Stimulated activated CD8-positive, alpha-beta memory T cell treated with anti-CD3 and anti-CD28 coated beads, Interleukin-12 subunit alpha, Interleukin-12 subunit beta, amount 100 ng/mL, for 1 hour (primary cell): ENCODE measurements at regions not wholly inside any gene's neighbourhood (a gene's known extent, or its start where the extent isn't known, plus 50 kb on each side); places are given as distances from the start of the nearest gene placed in this dataset.

ENCODE experiments used
- DNase-seq: peaks from one replicate; pipeline ENCODE4 v3.0.0-alpha.2; 2020; ENCODE audit warnings: low read depth

DNA sequence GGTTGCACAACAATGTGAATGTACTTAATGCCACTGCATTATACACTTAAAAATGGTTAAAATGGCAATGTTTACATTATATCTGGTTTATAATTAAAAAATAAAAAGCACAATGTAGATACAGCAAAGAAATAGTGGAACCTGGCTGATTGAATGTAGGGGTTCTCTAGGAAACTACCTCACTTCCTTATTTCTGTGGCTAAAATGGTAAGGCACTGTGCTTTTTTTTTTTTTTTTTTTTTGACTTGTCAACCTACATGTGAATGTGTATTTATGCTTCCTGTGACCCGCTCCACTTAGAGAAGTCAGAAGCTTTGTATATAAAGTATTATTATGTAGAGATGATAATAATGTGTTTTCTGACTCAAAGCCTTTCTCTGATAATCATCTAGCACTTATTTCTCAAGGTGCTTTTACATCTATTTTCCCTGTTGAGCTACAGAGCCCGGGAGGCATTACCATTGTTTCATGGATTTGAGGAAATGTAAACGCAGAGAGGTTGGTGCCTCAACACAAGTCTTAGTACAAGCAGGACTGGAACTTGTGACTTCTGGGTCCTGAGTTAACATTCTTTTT lies 55.0 kb downstream of the SOX4 start:
- DNase-seq, result no peak

DNA sequence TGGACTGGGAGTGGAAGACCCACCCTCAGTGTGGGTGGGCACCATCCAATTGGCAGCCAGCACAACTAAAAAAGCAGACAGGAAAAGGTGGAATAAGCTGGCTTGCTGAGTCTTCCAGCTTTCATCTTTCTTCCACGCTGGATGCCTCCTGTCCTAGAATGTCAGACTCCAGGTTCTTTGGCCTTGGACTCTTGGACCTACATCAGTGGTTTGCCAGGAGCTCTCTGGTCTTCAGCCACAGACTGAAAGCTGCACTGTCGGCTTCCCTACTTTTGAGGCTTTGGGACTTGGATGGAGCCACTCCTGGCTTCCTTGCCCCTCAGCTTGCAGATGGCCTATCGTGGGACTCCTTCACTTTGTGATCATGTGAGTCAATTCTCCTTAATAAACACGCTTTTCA lies 59.8 kb downstream of the SOX4 start:
- no peak for DNase-seq

DNA sequence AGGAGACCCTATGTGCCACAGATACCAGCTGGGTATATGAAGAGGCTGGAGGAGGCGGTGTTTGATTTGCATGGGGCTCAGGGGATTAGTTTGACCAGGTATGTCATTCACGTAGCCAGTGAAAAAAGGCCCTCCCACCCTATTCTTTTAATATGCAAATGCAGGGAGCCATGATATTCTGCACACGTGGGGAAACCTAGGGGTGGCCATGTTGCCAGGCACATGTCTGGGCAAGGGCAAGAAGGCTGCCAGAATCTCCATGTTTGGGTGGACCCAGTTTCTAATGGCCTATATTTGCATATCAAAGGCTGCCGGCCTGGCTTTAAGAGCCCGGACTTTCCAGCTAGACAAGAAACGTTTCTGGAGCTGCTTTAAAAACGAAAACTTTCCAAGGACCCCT lies 60.4 kb downstream of the SOX4 start:
- DNase-seq, result no peak

DNA sequence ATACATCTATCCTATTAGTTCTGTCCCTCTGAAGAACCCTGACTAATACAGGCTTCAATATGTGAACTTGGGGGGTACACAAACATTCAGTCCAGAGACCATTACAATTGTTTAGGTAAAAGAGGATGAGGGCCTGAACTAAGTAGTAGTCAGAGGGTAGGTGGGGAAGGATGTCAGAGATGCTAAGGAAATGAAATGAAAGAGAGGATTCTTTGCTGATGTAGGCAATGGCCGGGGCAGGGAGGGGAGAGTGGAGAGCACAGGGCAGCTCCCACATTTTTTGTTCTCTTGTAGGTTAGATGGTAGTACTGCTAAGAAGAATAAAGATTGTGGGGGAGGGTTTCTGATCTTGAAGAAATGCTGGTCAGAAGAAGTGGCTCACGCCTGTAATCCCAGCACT lies 60.8 kb downstream of the SOX4 start:
- DNase-seq, result no peak

DNA sequence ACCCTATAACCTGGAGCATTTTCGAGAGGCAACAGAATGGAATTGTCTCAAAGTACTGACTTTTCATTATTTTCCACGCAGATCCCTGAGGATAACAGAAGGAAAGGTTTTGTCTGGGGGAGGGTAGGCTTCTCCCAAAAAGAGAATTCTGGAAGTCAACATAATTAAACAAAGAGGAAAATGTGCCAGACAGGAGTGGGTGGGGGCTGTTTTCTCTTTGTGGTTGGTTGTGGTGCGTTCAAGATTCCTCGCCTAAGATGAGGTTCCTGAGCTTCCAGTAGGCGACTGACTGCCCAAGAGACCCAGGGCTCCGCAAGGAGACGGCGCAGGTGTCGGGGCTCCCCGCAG lies 70.4 kb downstream of the SOX4 start:
- no peak for DNase-seq

DNA sequence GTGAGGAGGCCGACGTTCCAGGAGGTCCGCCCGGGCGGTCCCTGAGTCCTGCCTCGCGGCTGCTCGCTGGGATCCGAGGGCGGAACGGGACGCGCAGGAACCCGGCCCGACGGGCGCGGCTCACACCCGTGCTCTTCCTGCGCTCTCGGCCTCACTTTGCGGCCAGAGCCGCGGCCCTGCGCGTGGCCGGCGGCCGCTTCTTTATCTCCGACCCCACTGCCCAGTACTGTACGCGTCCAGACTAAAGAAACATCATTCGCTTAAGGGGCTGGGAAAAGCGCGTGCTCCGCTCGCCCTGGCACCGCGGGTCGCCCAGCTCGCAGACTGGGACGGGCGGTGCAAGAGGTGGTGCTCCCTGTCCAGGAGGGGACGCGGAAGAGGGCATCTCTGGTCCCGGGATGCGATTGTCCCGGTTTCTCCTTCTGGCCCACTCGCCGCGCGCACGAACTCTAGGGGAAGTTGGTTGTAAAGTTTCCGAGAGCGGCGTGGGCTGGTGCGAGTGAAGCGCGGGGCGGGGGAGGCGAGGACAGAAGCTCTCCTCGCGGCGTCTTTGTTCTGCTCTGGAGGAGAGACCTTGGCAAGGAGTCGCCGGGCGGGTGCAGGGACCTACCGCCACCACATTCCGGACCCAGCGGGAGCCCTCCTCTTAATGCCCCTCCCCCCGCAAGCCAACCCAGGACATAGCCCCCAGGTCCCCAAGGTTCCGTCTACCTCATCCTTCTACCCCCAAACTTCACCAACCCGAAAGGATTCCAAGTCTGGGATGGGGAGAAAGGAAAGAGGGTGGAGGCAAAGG lies 71.0 kb downstream of the SOX4 start:
- no peak for DNase-seq

DNA sequence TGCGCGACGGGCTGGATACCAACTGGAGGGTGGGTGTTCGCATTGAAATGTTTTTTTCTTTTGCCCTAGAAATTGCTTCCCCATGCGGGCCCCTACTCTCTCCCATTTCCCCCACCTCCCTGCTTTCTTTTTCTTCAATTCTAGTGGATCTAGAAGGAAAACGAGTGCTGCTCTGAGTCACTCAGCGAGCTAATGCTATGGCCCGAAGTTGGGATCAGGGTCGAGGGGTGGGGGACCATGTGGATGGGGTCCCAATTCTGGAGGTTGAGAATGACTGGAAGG lies 71.5 kb downstream of the SOX4 start:
- DNase-seq, result no peak

DNA sequence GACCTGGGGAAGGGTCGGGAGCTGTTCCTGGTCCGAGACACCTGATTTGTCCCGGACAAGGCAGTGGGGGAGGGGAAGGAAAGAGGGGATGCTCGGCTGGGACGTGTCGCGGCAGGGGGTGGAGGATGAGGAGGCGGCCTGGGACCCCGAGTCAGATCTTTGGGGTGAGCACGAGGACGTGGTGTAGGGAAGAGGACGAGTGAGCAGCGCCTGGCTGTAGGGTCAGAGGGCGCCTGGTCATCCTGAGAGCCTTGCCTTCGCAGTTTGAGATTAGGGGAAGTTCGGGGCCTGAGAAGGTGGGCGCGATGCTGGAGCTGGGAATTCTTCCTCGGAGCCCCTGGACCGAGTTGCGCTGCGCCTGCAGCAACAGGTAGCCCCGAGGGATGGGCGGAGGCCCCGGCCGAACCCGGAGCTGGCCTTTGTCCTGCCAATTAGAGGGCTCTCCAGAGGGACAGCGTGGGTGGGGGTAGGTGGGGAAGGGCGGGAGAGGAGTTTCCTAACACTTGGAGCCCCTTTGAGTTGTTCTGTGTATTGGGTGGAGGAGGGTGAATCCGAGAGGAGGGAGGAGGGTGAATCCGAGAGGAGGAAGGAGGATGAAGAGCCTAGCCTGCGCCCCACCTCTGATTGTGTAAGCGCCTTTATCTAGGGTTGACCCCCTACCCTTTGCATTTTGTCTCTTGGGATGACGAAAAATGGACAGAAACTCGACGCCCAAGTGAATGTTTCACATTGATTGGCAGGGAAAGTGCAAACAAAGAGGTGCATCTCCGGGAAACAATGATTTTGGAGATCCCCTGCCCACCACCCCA lies 72.0 kb downstream of the SOX4 start:
- no peak for DNase-seq

DNA sequence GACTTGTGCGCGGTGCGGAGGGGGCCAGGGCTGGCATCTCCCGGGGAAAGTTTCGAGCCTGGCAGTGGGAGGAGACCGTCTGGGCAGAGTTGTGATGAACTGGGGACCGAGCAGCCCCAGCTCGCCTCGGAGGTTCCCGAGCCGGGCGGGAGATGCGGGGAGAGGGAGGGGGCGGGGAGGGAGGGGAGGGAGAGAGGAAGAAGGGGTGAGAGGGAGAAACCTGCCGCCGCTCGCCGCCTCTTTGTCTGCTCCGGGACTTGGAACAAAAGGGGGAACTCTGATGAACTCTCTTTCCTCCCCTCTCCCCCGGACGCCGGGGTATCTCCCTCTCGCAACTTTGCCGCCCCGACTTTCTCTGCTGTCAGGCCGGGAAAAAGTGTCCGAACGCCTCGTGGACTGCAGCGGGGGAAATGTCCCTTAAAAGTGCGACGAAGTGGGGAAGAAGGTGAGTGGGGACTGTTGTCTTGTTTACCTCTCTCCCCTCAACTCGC lies 72.7 kb downstream of the SOX4 start:
- DNase-seq, result no peak

DNA sequence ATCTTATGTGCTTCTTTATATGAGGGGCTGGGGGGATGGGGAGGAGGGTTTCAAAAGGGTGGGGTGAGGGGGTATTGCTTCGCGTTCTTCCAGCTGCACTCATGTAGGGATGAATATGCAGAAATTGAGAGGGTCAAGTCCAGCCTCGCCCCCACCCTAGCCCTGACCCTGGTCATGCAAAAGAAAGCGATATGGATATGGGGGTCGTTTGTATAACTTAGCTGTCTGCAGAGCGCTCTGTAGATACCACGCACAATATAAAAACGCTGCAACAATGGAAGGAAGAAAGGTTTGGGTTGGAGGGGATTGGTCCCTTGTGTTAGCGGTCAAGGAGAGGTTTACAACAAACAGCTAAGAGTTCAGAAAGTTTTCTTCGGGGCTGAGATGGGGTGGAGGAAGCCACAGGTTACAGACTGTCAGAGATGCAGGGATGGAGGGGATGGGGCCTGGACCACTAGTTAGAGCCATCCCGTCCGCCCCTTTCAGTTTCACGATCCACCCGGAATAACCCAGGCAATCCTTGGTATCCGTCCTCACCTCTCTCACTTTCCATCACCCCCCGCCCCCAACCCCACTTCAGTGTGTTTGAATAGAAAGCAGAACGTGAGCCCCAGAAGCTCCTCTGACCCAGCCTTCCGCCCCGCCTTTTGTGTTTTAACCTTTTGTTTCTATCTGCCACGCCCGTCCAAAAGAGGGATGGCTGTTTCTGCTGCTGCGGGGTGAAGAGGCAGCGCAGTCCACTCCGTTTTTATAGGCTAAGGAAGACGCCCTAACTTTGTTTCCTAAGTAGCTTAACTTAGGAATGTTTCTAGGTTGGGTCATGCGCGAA lies 73.5 kb downstream of the SOX4 start:
- no peak for DNase-seq

DNA sequence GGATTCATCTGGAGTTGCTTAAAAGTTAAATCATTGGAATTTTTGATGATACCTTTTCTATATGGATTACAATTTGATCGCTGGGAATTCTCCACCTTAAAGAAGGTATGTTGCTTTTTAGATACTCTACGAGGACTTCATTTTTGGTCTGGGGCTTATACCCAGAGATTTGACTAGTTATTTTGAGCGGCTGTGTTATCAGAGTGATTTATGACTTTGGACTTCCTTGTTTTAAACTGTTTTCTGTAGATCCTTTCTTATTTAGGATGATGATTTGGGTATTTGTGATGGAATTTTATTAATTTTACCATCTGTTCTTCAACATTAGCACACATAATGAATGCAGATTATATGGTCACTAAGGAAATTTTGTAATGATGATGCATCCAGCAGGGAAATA lies 75.2 kb downstream of the SOX4 start:
- DNase-seq, result no peak

DNA sequence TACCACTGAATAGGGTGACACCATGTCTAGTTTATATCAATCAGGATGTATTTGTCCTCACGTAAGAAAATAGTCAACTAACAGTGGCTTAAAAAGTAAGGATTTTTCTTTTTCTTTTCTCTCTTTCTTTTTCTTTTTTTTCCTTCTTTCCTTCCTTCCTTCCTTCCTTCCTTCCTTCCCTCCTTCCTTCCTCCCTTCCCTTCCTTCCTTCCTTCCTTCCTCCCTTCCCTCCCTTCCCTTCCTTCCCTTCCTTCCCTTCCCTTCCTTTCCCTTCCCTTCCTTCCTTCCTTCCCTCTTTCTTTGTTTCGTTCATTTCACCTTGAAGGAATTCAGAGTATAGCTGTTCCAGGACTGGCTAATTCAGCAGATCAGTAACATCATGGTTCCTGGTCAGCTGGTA lies 83.2 kb downstream of the SOX4 start:
- DNase-seq, result no peak

DNA sequence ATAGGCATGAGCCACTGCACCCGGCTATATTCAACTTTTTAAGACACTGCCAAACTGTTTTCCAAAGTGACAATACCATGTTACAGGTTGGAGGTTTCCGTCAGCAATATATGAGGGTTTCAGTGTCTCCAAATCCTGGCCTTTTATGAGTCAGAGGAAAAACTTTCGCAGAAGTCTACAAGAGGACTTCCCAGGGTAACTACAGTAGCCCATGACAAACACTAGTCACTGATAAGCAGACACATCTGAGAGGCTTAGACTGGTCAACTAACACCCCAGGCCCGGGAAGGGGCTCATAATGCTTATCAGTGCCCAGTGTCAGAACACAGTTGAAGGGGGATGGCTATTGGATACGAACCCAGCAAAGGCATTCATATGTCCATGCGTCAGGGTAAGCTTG lies 85.4 kb downstream of the SOX4 start:
- no peak for DNase-seq

DNA sequence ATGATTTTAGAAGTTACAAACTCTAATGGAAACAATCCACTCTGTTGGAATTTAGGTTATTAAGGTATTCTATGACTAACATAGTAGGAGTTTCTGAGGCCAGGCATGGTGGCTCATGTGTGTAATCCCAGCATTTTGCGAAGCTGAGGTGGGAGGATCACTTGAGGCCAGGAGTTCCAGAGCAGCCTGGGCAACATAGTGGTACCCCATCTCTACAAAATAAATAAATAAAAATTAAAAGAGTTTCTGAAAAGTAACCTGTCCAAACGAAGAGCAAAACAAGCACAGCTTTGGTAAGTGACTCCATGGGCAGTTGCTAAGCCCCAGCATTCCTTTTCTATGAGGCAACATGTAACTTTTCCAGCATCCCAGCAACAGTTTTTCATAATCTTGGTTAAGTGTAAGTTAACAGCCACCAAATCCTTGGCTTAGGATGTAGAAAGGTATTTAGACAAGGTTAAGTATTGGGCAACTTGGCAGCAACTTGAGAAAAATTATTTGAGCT lies 86.3 kb downstream of the SOX4 start:
- no peak for DNase-seq

DNA sequence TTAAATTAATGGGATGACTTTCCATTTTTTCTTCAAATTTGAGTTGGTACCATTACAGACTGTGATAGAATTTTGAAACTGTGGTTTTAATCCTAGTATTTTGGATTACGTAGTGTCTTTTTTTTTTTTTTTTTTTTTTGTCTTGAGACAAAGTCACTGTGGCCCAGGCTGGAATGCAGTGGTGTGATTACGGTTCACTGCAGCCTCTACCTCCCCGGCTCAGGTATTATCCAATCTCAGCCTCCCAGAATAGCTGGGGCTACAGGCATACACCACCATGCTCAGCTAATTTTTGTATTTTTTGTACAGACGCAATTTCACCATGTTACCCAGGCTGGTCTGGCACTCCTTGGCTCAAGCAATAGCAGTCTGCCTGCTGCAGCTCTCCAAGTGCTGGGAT lies 87.1 kb downstream of the SOX4 start:
- DNase-seq, result no peak

DNA sequence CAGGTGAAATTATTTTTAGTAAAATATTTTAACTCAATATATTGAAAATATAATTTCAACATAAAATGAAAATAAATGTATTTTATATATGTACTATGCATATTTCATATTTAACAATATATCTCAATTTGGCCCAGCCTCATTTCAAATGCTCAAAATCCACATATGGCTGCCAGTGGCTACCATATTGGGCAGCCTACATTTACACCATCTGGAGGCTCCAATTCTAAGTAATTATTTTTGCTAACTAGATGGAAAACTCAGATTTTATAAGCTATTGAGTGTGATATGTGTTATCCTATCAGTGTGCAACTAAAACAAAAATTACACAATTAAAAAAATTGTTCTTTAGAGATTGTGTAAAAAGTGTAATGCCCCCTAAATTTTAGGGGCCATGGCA lies 96.9 kb downstream of the SOX4 start:
- DNase-seq, result no peak

DNA sequence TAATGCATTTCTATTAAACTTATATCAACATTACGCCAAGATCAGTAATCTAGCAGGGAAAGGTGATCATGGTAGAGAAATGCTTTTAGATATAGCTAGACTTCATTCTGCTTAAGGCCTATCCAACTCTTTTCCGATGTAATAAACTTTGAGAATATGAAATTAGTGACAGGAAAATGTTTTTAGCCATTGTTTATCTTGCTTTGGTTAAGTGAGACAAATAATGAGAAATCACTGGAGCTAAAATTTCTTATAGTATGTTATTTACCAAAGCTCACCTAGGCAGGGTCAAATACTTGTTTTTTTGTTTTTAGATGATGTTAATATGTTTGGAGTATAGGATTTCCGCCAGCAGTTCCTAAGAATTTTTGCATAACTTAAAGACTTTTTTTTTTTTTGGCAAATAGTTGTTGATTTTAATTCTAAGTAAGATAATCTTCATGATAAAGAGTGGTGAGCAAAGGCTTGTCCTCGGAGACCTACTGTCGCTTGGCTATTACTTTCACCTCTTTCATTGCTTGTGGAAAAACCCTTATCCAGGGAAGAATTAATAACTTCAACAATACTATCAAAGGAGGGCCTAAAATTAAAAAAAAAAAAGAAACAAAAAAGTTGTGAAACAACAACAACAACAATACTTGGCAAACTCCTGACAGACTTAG lies 98.3 kb downstream of the SOX4 start:
- DNase-seq, result no peak

DNA sequence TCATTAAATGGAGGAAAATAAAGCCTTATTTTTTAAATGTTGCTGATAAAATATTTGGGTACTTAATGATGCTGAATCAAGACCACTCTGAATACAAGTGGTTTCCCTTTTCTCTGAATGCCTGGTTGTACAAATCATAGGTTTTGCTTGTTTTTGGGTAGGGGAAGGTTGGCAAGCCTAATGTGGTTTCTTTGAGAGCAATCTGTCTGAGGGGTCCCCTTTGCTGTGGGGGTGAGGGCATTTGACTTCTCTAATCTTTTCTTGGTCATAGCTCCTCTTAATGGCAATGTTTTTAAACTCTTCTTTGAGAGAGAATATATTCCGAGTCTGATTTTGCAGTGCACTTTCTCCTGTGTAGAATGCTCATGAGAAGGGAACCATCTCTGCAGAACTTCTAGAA lies 99.2 kb downstream of the SOX4 start:
- no peak for DNase-seq

DNA sequence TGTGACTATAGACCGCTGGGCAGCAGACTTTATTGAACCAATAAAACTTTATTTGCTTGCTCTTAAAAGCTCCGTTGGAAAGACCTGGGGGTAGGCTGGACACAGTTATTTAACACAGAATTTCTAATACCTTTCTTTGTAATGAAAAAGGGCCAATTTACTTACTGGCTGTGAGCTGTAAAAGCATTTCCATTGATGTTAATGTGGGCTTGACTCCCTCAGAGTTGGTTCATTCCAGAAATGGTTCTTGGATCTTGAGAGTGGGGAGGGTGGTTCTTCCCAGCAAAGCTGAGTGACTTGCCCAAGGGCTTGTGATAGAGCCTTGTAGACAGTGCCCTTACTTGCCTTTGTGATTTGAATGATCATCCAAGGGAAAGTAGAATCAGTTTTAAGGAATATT lies 100.6 kb downstream of the SOX4 start:
- no peak for DNase-seq

DNA sequence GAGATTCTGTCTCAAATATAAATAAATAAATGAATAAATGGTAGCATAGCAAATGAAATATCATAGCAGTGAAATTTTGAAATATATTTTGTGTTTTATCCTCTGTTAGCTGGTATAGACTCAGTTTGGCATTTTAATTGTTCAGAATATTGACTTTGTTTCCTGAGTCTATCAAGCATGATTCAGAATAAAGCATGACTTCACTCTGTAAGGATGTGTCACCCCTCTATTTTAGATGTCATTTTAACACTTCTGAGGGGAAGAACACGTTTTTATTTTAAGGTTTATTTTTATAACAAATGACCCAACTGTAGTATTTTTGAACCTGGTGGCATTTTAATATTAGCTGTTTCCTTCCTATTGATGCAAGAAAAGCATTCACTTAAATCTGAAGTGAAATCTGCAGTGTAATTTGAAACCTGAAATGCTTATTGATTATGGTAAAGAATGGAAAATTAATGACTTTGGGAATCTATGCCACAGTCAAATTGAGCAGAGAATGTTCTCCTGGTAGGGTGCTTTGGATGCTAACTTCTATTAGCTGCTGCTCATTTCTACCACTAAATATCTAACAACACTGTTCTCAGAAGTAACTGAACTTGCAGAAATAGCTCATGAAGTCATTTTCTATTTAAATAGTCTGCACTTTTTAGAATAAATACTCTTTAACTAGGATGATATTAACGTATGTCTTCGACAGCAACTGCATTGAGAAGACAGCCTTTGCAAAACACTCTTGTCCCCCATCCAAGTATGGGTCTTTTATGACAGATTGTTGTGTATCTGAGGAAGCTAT lies 114.2 kb downstream of the SOX4 start:
- DNase-seq, result no peak

DNA sequence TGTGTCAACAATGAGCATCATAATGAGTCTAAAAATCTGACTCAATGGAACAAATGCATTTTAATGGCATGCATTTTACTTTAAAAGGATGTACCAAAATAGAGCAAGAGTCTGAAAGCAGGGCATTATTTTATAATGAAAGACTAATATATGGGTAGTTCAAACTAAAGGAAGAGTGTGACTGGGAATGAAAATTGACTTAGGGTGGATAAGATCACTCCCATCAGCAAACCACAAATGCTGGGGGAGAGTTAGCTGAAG lies 114.7 kb downstream of the SOX4 start:
- DNase-seq, result no peak
